Left colon (tissue), 2 donors: ENCODE measurements at regions not wholly inside any gene's neighbourhood (a gene's known extent, or its start where the extent isn't known, plus 50 kb on each side); places are given as distances from the start of the nearest gene placed in this dataset.
"Not testable (repeated sequence)": the region's sequence is repeated elsewhere in the genome, so short reads cannot be mapped to it uniquely, and the experiment has no call there.

Source experiments
- ATAC-seq: fragments of 200-7000 bp; cut with Tn5 transposase; one replicate; pipeline ENCODE4 v1.9.1; 2020; ENCODE audit warnings: mild to moderate bottlenecking, moderate library complexity
- DNase-seq, 2 donors: peaks; one replicate each; pipeline ENCODE4 v3.0.0-alpha.2; 2020
- intact Hi-C, 2 donors: fragments of 100-400 bp; cut with DNase I in 1 of 2; cut with micrococcal nuclease in 1 of 2; formaldehyde crosslinking; loops; one replicate each; pipeline versions ENCODE4 v1.11.2 to v1.14.0; 2022; cut with DNase I, micrococcal nuclease
- donor health status: DM: no; HTN: no; CAD: no.
- donor health status: DM: yes; HTN: yes; CAD: no.

DNA sequence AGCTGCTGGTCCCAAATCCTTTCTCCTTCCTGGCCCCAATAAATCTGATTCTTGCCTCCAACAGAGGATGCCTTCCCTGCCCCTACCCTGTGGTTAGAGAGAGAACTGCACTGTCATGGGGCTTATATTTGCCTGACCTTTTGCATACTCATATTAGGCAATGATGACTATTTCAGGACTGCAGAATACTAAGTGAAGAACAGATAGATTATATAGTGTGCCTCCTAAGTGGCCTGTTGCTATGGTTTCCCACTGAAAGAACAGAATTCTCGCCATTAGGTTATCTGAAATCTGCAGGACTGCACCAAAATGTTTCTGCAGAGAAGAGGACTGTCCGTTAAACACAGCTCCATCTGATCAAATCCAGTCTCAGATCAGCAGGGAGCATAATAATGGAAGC lies 87.3 kb upstream of the CCNG1 start:
- DNase-seq = no peak
- intact Hi-C loops = no loop called here
- no peak for ATAC-seq

DNA sequence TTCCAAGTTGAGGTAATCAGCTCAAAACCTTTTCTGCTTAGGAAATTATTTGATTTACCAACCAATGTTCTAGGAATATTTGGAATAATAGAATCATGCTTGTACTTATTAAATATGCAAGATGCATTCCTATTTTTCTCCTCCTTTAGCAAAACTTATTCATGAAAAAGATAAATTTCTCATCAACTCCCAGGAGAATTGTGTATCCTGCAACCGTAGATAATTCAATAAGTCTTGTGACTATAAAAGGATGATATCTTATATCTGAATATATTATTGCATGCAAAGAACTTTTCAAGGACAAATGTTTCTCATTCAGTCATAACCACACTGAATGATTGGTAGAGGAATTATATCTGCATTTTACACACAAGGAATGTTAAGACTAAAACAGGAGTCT lies 84.9 kb upstream of the CCNG1 start:
- intact Hi-C loops = no loop called here
- ATAC-seq (no peak), DNase-seq (no peak)

DNA sequence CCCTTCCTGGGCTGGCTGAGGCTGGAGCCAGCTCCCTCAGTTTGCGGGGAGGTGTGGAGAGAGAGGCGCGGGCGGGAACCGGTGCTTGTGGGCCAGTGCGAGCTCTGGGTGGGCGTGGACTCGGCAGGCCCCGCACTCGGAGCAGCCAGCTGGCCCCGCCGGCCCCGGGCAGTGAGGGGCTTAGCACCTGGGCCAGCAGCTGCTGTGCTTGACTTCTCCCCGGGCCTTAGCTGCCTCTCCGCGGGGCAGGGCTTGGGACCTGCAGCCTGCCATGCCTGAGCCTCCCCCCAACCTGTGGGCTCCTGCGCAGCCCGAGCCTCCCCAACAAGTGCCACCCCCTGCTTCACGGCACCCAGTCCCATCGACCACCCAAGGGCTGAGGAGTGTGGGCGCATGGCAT lies 81.6 kb upstream of the CCNG1 start:
- DNase-seq, ATAC-seq, intact Hi-C loops: not testable (repeated sequence)

DNA sequence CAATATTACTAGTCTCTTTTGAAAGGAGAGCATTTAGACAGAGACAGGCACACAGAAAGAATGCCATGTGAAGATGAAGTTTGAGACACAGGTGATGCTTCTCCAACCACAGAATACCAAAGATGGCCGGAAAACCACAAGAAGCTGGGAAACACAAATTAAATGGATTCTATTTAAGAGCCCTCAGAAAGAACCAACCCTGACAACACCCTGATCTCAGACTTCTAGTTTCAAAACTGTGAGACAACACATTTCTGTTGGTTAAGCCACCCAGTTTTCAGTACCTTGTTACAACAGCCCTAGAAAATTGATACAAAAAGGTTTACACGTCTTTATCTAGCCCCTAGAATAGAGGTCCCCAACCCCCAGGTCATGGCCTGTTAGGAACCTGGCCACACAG lies 79.8 kb upstream of the CCNG1 start:
- intact Hi-C loops = no loop called here
- no peak for ATAC-seq
- no peak for DNase-seq

DNA sequence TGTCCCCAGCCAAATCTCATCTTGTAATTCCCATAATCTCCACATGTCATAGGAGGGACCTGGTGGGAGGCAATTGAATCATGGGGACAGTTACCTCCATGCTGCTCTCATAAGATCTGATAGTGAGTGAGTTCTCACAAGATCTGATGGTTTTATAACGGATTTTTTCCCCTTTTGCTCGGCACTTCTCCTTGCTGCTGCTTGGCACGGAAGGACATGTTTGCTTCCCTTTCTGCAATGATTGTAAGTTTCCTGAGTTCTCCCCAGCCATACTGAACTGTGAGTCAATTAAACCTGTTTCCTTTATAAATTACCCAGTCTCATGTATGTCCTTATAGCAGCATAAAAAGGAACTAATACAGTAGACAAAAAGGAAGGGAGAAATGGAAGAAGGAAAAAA lies 76.7 kb upstream of the CCNG1 start:
- intact Hi-C loops = no loop called here
- DNase-seq = no peak
- no peak for ATAC-seq

DNA sequence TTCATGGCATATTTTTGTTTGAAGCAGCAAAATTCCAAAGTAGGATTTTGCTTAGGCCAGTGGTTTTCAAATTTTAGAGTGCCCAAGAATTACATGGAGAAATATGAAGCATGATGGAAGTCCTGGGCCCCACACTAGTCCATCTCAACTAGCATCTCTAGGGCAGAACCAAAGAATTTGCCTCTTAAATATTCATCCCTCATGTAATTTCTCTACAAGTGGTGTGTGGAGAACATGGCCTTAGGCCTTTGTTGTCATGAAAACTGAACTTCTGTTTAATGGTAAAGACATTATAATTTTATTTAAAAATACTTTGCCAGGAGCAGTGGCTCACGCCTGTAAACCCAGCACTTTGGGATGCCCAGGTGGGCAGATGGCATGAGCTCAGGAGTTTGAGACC lies 75.9 kb upstream of the CCNG1 start:
- no peak for DNase-seq
- intact Hi-C loops = no loop called here
- ATAC-seq = no peak

DNA sequence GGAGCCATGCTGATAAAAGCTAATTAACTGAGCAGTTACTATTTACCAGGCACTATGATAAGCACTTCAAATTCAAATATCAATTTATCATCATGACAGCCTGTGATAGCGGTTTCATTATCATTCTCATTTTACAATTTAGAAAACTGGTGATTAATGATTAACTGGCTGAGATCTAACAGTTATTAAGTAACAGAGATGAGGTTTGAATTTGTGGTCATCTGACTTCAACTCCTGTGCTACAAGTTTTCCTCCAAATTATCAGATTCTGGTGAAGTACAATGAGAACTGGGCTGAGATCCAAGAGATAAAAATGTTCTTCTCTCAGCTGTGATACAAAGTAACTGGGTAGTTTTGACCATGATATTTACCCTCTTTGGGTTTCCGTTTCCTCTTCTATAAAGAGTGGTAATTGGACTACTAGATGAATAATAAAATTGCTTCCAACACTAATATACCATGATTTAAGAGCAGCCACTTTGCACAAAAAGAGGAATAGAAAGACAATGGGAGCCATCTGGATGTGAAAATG lies 74.5 kb upstream of the CCNG1 start:
- DNase-seq (no peak), ATAC-seq (no peak)
- intact Hi-C loops = no loop called here

DNA sequence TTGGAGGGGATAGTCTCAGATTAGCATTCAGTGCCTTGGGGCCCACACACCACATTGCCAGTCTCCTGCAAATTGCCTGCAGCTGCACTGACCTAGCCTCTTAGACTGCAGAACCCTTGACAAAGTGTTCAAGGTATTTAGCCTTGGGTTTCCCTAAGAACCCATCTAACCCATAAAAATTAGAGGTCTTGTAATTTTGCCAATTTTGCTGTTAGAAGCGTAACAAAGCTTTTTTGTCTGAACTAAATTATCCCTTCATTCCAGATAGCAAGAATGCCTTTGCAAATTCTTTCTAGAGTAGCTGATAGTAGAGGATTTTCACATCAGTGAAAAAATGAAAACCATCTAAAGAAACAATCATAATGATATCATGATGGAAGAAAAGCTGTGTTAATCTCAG lies 74.0 kb upstream of the CCNG1 start:
- DNase-seq (no peak), ATAC-seq (no peak)
- intact Hi-C loops = no loop called here

DNA sequence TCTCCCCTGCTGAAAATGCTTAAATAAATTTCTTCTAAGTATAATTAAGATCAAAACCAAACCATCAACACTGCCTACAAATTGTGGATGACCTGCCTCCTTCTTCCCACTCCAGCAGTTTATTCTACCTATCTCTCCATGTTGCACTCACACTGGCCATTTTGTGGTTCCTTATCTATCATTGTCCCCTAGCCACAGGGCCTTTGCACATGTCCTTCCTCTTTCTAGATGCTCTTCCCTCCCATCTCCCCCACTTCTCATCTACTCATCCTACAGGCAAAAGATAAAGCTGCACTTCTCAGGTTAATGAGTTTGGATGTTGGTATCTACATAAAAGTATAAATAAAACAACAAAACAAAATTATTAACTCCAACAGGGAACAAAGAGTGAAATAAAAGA lies 70.6 kb upstream of the CCNG1 start:
- DNase-seq = no peak
- intact Hi-C loops = no loop called here
- no peak for ATAC-seq

DNA sequence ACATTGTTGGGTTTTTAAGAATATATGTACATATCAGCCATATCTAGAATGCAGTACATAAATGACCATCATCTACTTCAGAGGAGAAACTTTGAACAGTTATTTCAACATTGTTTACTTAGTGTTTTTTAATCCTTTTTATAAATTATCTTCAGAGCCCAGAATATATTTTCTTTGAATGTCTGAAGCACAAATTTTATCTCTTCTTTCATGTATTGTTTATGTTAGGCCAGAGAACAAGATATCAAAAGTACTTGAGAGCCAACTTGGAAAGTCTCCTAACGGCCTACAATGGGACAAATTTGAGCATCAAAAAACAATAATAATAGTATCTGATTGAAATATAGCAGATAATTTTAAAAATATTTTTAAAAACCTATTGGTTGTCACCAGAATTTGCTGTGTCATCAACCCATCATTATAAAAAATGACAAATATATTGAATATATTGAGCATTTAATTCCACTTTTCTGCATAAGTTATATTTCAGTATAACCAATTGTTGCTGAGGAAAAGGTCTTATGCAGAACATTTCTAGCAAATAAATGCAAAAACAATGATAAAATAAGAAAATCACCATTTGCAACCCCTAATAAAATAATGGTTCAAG lies 67.5 kb upstream of the CCNG1 start:
- intact Hi-C loops = no loop called here
- no peak for ATAC-seq
- no peak for DNase-seq

DNA sequence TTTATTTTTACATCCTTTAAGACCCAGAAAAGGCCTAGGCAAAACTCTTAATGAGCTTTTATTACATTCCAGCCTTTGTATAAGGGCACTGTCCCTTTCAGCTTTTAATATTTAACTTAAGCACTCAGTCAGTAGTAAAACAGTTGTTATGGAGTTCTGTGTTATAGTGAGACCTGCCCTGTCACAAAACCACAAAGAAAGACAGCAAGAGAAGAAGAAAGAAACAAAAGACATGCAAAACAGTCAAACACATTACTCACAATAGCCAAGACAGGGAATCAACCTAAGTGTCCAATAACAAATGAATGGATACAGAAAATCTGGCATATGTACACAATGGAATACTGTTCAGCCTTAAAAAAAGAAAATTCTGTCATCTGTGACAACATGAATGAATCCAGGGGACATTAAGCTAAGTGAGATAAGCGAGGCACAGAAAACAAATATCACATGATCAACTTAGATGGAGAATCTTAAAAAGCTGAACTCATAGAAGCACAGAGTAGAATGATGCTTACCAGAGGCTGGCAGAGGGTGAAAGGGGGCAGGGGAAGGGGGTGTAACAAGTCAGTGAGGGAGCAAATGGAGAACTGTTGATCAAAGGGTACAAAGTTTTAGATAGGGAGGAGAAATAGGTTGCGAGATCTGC lies 63.8 kb upstream of the CCNG1 start:
- no peak for DNase-seq
- intact Hi-C loops = no loop called here
- ATAC-seq = peak; percentile 93

DNA sequence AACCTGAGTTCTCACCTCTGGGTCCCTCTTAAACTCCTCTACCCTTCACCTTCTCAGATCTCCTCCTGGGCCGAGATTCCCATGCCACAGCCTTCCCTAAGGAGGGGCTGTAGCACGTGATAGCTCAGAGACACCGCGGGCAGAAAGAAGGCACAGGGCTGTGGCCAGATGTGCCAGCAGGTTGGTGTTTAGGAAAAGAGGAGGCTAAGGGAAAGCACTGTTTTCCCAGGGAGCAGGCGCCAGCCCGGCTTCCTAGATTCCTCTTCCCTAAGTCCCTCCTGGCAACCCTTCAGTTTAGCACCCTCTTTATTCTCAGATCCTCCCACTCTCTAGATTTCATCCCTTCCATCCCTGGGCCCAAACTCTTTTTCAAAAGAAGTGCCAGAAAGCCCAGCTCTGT lies 59.4 kb upstream of the CCNG1 start:
- intact Hi-C loops = no loop called here
- no peak for DNase-seq
- ATAC-seq = no peak

DNA sequence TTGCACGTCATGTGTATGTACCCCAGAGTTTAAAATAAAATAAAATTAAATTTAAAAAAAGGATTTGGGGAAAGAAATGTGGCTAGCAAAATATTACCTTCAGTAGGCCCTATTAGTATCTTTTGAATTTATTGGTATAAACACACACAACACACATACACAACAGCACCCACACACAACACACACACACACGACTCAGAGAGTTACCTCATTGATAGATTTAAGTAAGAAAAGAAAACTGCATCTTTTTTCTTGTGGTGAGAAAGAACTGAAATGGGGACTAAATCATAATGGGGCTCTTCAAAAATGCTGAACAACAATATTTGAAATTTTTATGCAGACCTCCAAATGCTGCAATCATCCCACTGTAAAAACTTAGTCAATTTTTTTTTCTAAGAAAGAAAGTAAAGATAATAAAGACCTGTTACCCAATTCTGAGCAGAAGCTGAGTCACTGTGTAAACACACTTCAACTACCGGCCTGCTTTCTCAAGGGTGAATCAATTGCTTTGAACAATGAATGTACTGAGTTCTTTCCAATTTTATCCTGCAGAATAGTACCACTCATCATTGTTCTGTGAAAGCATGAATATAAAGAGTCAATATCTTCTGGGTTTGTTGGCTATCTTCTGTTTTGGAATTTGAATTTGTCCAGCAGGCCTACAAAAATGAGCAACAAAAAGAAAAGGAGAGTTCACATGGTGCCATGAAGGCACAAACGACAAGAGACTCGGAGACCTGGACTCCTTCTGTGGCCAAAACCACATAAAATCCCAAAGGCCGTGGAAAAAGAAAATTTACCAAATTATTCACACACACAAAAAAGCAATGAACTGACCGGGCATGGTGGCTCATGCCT lies 57.9 kb upstream of the CCNG1 start:
- DNase-seq (no peak), ATAC-seq (peak; percentile 87)
- intact Hi-C loops = no loop called here

DNA sequence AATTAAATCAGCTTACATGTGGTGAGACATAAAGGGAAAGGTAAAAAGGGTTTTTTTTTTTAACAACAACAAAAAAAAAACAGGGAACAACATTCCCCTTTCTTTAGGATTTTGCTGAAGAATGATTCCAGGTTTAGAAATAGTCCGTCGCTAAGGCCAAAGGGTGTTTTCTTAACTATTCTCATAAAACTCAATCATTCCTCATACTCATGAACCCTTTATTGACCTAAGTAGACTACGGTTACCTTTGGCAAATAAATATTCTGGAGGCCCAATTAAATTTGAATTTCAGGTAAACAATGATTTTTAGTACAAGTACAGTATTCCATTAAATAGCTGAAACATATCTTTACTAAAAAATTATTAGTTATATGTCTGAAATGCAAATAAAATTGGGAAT lies 55.6 kb upstream of the CCNG1 start:
- ATAC-seq = peak; percentile 64
- intact Hi-C loops = no loop called here
- no peak for DNase-seq

DNA sequence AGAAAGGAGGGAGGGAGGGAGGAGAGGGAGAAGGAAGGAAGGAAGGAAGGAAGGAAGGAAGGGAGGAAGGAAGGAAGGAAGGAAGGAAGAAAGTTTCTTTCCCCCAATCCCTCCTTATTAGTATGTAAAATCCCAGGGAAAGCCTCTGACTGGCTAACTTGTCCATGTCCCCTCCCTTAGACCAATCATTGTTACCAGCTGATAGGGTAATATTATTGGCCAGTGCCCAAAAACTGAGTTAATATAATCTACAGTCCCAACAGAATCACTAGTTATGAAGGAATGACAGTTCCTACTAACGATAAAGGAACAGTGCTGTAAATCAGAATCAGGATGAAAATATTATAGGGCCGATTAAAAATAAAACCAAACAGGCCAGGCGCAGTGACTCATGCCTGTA lies 53.6 kb upstream of the CCNG1 start:
- intact Hi-C loops = no loop called here
- DNase-seq (no peak), ATAC-seq (peak; percentile 38)

DNA sequence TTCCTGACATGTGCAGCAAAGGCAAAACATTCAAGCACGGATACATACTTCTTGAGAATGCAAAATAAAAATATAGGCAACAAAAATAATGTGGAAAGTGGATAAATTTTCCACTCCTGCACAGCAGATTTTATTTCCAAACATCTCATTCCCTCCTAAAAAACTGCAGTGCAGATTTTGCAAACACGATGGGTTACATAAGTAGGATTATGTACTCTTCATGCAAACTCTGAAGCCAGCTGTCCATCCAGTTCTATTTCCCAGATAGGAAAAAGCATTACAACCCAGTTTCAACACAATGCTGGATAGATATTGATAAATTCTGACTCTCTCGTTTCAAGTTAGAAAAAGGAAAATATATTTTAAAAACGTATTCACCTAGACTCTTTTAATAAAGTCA lies 52.7 kb upstream of the CCNG1 start:
- intact Hi-C loops = no loop called here
- DNase-seq (no peak), ATAC-seq (no peak)

DNA sequence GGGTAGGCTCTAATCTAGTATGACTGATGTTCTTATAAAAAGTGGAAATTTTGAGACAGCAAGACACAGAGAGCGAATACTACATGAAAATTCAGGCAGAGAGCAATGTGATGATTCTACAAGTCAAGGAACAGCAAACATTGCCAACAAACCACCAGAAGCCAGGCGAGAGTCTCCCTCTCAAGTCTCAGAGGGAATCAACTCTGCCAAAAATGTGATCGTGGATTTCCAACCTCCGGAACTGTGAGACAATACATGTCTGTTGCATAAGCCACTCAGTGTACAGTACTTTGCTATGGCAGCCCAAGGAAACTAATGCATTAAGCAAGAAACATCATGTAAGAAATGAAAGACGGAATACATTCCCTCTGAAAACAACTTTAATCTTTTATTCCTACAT lies 52.1 kb upstream of the CCNG1 start:
- no peak for ATAC-seq
- intact Hi-C loops = no loop called here
- no peak for DNase-seq

DNA sequence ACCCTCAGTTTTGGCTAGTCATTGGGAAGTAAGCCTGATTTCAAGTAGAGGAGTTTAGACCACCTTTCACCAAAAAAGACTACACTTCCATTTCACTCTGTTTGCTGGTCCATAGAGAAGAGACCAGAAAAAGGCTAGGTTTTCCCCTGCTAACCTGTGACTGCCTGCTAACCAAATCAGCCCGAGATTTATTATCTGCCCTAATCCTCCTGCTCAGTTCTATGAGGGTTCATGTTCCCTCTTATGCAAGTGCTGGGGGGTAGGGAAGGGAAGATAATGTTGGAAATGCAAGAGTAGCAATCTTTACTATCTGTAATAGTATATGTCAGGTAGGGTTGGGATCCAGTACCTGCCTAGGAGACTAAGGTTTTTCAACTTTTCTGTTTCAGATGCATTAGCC lies 51.6 kb upstream of the CCNG1 start:
- ATAC-seq = no peak
- intact Hi-C loops = no loop called here
- DNase-seq = no peak

DNA sequence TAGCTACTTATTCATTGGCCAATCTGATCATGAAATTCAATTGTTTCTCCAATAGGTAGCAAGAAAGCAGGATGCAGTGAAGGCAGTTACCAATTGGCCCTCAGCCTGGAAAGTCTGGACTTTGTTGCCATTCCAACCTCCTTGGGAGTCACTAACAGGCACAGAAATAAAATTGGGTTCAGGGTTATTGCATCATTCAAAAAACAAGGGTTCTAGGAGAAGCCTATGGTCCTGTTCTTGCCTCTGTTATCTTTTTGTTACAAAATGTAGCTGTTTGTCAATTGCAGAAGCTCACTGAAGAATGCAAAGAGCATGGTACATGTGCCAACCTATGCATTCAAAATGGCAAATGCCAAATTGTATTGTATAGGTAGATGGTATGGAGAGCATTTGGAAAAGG lies 51.0 kb upstream of the CCNG1 start:
- ATAC-seq (no peak), DNase-seq (no peak)
- intact Hi-C loops = no loop called here
